ENCODE measurements at regions not wholly inside any gene's neighbourhood (a gene's known extent, or its start where the extent isn't known, plus 50 kb on each side); places are given as distances from the start of the nearest gene placed in this dataset.
"Not testable (repeated sequence)": the region's sequence is repeated elsewhere in the genome, so short reads cannot be mapped to it uniquely, and the experiment has no call there.

GRCh38 chr13:74243637-74244526, 109.7 kb upstream of the KLF12 start:
- FAIRE-seq = no peak
- no peak for DNase-seq (ENCODE audit: extremely low spot score, insufficient read length, low read depth)

- not testable (repeated sequence) for FAIRE-seq; DNase-seq (ENCODE audit: extremely low spot score, insufficient read length, low read depth)
These were observed 107.1 kb upstream of the KLF12 start for GRCh38 chr13:74241343-74241742.

- DNase-seq (ENCODE audit: extremely low spot score, insufficient read length, low read depth) = no peak
These were observed 96.8 kb upstream of the KLF12 start for GRCh38 chr13:74230984-74231501.

GRCh38 chr13:74229242-74229641, 95.0 kb upstream of the KLF12 start:
- FAIRE-seq (no peak), DNase-seq (ENCODE audit: extremely low spot score, insufficient read length, low read depth) (no peak)

More at GRCh38 chr13:74230984-74231501, 96.8 kb upstream of the KLF12 start:
- FAIRE-seq = no peak

GRCh38 chr13:74227476-74228158, 93.4 kb upstream of the KLF12 start:
- no peak for DNase-seq (ENCODE audit: extremely low spot score, insufficient read length, low read depth)
- FAIRE-seq = no peak

- FAIRE-seq (no peak), DNase-seq (ENCODE audit: extremely low spot score, insufficient read length, low read depth) (no peak)
These were observed 92.7 kb upstream of the KLF12 start for GRCh38 chr13:74226791-74227475.

GRCh38 chr13:74221752-74222151, 87.5 kb upstream of the KLF12 start:
- no peak for FAIRE-seq

GRCh38 chr13:74219566-74219965, 85.4 kb upstream of the KLF12 start:
- FAIRE-seq (no peak), DNase-seq (ENCODE audit: extremely low spot score, insufficient read length, low read depth) (no peak)

More at GRCh38 chr13:74221752-74222151, 87.5 kb upstream of the KLF12 start:
- no peak for DNase-seq (ENCODE audit: extremely low spot score, insufficient read length, low read depth)

GRCh38 chr13:74218291-74218690, 84.1 kb upstream of the KLF12 start:
- DNase-seq (ENCODE audit: extremely low spot score, insufficient read length, low read depth) = no peak
- no peak for FAIRE-seq

GRCh38 chr13:74217811-74218210, 83.6 kb upstream of the KLF12 start:
- DNase-seq (ENCODE audit: extremely low spot score, insufficient read length, low read depth) = no peak
- no peak for FAIRE-seq

GRCh38 chr13:74215420-74215819, 81.2 kb upstream of the KLF12 start:
- FAIRE-seq (no peak), DNase-seq (ENCODE audit: extremely low spot score, insufficient read length, low read depth) (no peak)

GRCh38 chr13:74214321-74214720, 80.1 kb upstream of the KLF12 start:
- no peak for FAIRE-seq

GRCh38 chr13:74210693-74211393, 76.6 kb upstream of the KLF12 start:
- FAIRE-seq = no peak
- DNase-seq (ENCODE audit: extremely low spot score, insufficient read length, low read depth) = no peak

More at GRCh38 chr13:74214321-74214720, 80.1 kb upstream of the KLF12 start:
- DNase-seq (ENCODE audit: extremely low spot score, insufficient read length, low read depth) = no peak

- DNase-seq (ENCODE audit: extremely low spot score, insufficient read length, low read depth) = no peak
- no peak for FAIRE-seq
These were observed 72.7 kb upstream of the KLF12 start for GRCh38 chr13:74206855-74207254.

GRCh38 chr13:74206061-74206561, 71.9 kb upstream of the KLF12 start:
- FAIRE-seq = no peak

GRCh38 chr13:74205313-74205690, 71.1 kb upstream of the KLF12 start:
- DNase-seq (ENCODE audit: extremely low spot score, insufficient read length, low read depth) (no peak), FAIRE-seq (no peak)

More at GRCh38 chr13:74206061-74206561, 71.9 kb upstream of the KLF12 start:
- no peak for DNase-seq (ENCODE audit: extremely low spot score, insufficient read length, low read depth)

- no peak for DNase-seq (ENCODE audit: extremely low spot score, insufficient read length, low read depth)
- FAIRE-seq = no peak
These were observed 70.6 kb upstream of the KLF12 start for GRCh38 chr13:74204602-74205312.

- DNase-seq (ENCODE audit: extremely low spot score, insufficient read length, low read depth) (no peak), FAIRE-seq (no peak)
These were observed 69.4 kb upstream of the KLF12 start for GRCh38 chr13:74203576-74203975.
